Neural cell (in vitro differentiated cells): ENCODE measurements at regions not wholly inside any gene's neighbourhood (a gene's known extent, or its start where the extent isn't known, plus 50 kb on each side); places are given as distances from the start of the nearest gene placed in this dataset.
"Not testable (repeated sequence)": the region's sequence is repeated elsewhere in the genome, so short reads cannot be mapped to it uniquely, and the experiment has no call there.

Experiments
- H2AFZ ChIP-seq: fragments of 200-600, 300-800 bp; sonication (generic), shearing (Covaris generic); 2 replicates; pipeline ENCODE4 v1.6.0; 2014; ENCODE audit warnings: low read depth, mild to moderate bottlenecking, antibody characterized with exemption, low read length, moderate library complexity
- H3F3A ChIP-seq: fragments of 200-600 bp; shearing (Covaris generic); 2 replicates; pipeline ENCODE4 v1.6.1; 2016; ENCODE audit warnings: mild to moderate bottlenecking, moderate library complexity, mixed read lengths, antibody characterized with exemption, low read length; ENCODE audit not compliant: insufficient read depth, poor library complexity, severe bottlenecking
- H3K27ac ChIP-seq: fragments of 200-600, 300-800 bp; sonication (generic), shearing (Covaris generic); 2 replicates; pipeline ENCODE4 v1.5.1; 2014; ENCODE audit warnings: mild to moderate bottlenecking, low read length, moderate library complexity
- H3K27me3 ChIP-seq: fragments of 300-800, 200-600 bp; sonication (generic), shearing (Covaris generic); 2 replicates; pipeline ENCODE4 v1.6.0; 2014; ENCODE audit warnings: mild to moderate bottlenecking, low read depth, low read length, moderate library complexity; ENCODE audit not compliant: insufficient read depth
- H3K36me3 ChIP-seq: fragments of 300-800, 200-600 bp; sonication (generic), shearing (Covaris generic); 2 replicates; pipeline ENCODE4 v1.5.1; 2014; ENCODE audit warnings: mild to moderate bottlenecking, antibody characterized with exemption, low read length, moderate library complexity; ENCODE audit not compliant: insufficient read depth
- H3K4me2 ChIP-seq: fragments of 300-800, 200-600 bp; sonication (generic), shearing (Covaris generic); 2 replicates; pipeline ENCODE4 v1.6.0; 2014; ENCODE audit warnings: mild to moderate bottlenecking, low read length
- H3K4me3 ChIP-seq: fragments of 300-800, 200-600 bp; sonication (generic), shearing (Covaris generic); 2 replicates; pipeline ENCODE4 v1.5.1; 2014; ENCODE audit warnings: mild to moderate bottlenecking, low read length, moderate library complexity
- H3K79me2 ChIP-seq: fragments of 200-600 bp; shearing (Covaris generic); replicated peaks from 2 replicates; pipeline ENCODE4 v1.6.0; 2014; ENCODE audit warnings: mild to moderate bottlenecking, low read length, moderate library complexity; ENCODE audit not compliant: insufficient read depth
- H3K9ac ChIP-seq: fragments of 300-800, 200-600 bp; sonication (generic), shearing (Covaris generic); 2 replicates; pipeline ENCODE4 v1.6.1; 2016; ENCODE audit warnings: mild to moderate bottlenecking, low read length, mixed read lengths
- H3K9me2 ChIP-seq: fragments of 200-600 bp; shearing (Covaris generic); 2 replicates; pipeline ENCODE4 v1.6.1; 2016; ENCODE audit warnings: mild to moderate bottlenecking, low read length, mixed read lengths; ENCODE audit not compliant: insufficient read depth
- H3K9me3 ChIP-seq: fragments of 200-600, 300-800 bp; sonication (generic), shearing (Covaris generic); 2 replicates; pipeline ENCODE4 v1.6.1; 2016; ENCODE audit warnings: mild to moderate bottlenecking, mixed run types, low read length, moderate library complexity, mixed read lengths
- H4K20me1 ChIP-seq: fragments of 200-600 bp; shearing (Covaris generic); 2 replicates; pipeline ENCODE4 v1.6.1; 2016; ENCODE audit warnings: mild to moderate bottlenecking, mixed run types; ENCODE audit not compliant: insufficient read depth
- EP300 ChIP-seq: fragments of 450-650 bp; conservative IDR thresholded peaks from 2 replicates; pipeline ENCODE4 v1.6.1; 2014; ENCODE audit warnings: antibody characterized with exemption, mild to moderate bottlenecking, moderate library complexity; ENCODE audit not compliant: poor library complexity, severe bottlenecking
- EZH2 ChIP-seq: fragments of 200-600, 300-800 bp; shearing (Covaris generic), sonication (generic); IDR thresholded peaks from 2 replicates; pipeline ENCODE4 v1.6.1; 2014; ENCODE audit warnings: antibody characterized with exemption, low read length, borderline replicate concordance, mild to moderate bottlenecking; ENCODE audit not compliant: insufficient read depth, poor library complexity, severe bottlenecking
- MXI1 ChIP-seq: fragments of 450-650 bp; conservative IDR thresholded peaks from 2 replicates; pipeline ENCODE4 v1.6.1; 2014; ENCODE audit warnings: antibody characterized with exemption, mild to moderate bottlenecking; ENCODE audit not compliant: poor library complexity, severe bottlenecking
- POLR2AphosphoS5 ChIP-seq: IDR thresholded peaks from 2 replicates; pipeline ENCODE4 v1.6.1; 2012
- RAD21 ChIP-seq: fragments of 450-650 bp; conservative IDR thresholded peaks from 2 replicates; pipeline ENCODE4 v1.6.1; 2014; ENCODE audit warnings: antibody characterized with exemption, mild to moderate bottlenecking, moderate library complexity
- SMC3 ChIP-seq: fragments of 450-650 bp; conservative IDR thresholded peaks from 2 replicates; pipeline ENCODE4 v1.6.1; 2014; ENCODE audit warnings: antibody characterized with exemption, mild to moderate bottlenecking, moderate library complexity; ENCODE audit not compliant: poor library complexity
- TAF1 ChIP-seq: IDR thresholded peaks from 2 replicates; pipeline ENCODE4 v1.6.1; 2012; ENCODE audit warnings: low read depth
- TF ChIP-seq, protein P1 (sequence below): IDR thresholded peaks from 2 replicates; pipeline ENCODE4 v1.6.1; 2012; ENCODE audit warnings: borderline replicate concordance
- TF ChIP-seq, protein P2 (sequence below): fragments of 450-650 bp; IDR thresholded peaks from 2 replicates; pipeline ENCODE4 v1.5.1; 2014; ENCODE audit warnings: antibody characterized with exemption, mild to moderate bottlenecking, moderate library complexity; ENCODE audit not compliant: poor library complexity, severe bottlenecking

DNA sequence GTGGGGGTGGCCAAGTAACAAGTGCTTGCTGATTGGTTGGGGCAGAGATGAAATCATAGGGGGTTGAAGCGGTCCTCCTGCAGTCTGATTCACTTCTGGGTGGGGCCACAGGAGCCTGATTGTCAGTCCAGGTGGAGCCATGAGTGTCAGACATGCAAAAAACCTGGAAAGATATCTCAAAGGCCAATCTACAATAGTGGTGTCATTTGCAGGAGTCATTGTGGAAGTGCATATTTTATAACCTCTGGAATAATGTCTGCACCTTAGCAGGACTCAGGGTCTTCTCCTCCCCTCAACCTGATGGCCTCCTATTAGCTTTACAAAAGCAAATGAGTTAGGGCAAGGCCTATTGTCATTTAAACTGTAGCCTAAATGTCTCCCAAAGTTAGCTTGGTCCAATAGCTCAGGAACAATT lies 241.4 kb downstream of the NUAK1 start:
- Histone ChIP-seq H3K27me3 (no peaks in the 10 kb centered on the region), H3K79me2 (no peaks in the 10 kb centered on the region), H3K36me3 (no peaks in the 10 kb centered on the region), H2AFZ (no peak overlapping the region), H3K9ac (no peak overlapping the region), H3K9me3 (no peaks in the 10 kb centered on the region), H3K9me2 (no peaks in the 10 kb centered on the region), H3K4me2 (no peak overlapping the region), H4K20me1 (no peaks in the 10 kb centered on the region), H3K27ac (no peak overlapping the region), H3K4me3 (no peak overlapping the region), H3F3A (no peaks in the 10 kb centered on the region)
- TF ChIP-seq MXI1 (no peak), SMC3 (no peak), EP300 (no peak), EZH2 (no peak), RAD21 (no peak), POLR2AphosphoS5 (no peak), TAF1 (no peak)
- TF ChIP-seq, protein P1, sequence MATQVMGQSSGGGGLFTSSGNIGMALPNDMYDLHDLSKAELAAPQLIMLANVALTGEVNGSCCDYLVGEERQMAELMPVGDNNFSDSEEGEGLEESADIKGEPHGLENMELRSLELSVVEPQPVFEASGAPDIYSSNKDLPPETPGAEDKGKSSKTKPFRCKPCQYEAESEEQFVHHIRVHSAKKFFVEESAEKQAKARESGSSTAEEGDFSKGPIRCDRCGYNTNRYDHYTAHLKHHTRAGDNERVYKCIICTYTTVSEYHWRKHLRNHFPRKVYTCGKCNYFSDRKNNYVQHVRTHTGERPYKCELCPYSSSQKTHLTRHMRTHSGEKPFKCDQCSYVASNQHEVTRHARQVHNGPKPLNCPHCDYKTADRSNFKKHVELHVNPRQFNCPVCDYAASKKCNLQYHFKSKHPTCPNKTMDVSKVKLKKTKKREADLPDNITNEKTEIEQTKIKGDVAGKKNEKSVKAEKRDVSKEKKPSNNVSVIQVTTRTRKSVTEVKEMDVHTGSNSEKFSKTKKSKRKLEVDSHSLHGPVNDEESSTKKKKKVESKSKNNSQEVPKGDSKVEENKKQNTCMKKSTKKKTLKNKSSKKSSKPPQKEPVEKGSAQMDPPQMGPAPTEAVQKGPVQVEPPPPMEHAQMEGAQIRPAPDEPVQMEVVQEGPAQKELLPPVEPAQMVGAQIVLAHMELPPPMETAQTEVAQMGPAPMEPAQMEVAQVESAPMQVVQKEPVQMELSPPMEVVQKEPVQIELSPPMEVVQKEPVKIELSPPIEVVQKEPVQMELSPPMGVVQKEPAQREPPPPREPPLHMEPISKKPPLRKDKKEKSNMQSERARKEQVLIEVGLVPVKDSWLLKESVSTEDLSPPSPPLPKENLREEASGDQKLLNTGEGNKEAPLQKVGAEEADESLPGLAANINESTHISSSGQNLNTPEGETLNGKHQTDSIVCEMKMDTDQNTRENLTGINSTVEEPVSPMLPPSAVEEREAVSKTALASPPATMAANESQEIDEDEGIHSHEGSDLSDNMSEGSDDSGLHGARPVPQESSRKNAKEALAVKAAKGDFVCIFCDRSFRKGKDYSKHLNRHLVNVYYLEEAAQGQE = no peak

DNA sequence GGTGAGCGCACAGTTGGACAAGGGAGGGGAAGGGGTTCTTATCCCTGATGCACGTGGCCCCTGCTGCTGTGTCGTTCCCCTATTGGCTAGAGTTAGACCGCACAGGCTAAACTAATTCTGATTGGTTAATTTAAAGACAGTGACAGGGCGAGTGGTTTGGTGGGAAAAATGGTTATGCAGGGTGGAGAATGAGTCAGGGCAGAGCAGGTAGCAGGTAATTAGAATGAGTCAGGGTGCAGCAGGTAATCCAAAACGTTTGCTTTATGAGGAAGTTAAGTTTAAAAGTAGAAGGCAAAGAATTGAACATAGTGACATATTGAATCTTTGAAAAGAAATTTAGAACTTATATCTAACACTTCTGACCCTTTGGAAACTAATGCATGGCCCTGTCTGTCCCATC lies 240.5 kb downstream of the NUAK1 start:
- not testable (repeated sequence) for H3K9ac ChIP-seq, H2AFZ ChIP-seq, H4K20me1 ChIP-seq, H3K9me2 ChIP-seq, H3K4me3 ChIP-seq, H3K36me3 ChIP-seq, H3K27me3 ChIP-seq, H3F3A ChIP-seq, H3K27ac ChIP-seq, H3K9me3 ChIP-seq, H3K79me2 ChIP-seq, H3K4me2 ChIP-seq

DNA sequence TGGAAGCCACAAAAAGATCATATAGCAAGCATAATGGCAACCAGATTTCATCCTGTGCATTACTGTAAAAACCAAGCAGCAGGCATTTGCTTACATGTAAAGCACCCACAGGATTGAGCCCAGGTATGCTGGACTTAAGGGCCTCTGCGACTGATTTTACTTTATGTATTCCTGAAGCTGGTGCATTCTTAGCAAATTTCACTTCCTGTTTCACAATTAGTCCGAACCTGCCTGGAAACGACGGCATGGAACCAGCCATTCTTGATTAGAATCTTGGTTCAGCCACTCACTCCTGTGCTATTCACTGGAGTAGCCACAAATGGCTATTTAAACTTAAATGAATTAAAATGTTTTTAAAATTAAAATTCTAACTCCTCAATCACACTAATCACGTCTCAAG lies 239.2 kb downstream of the NUAK1 start:
- no peak overlapping the region for H2AFZ ChIP-seq

More for the DNA sequence above, 239.2 kb downstream of the NUAK1 start:
- Histone ChIP-seq H3K4me2 (no peak overlapping the region), H3K4me3 (no peak overlapping the region), H4K20me1 (no peaks in the 10 kb centered on the region), H3K27ac (no peak overlapping the region), H3F3A (no peaks in the 10 kb centered on the region), H3K9ac (no peak overlapping the region), H3K9me2 (no peaks in the 10 kb centered on the region), H3K27me3 (no peaks in the 10 kb centered on the region), H3K79me2 (no peaks in the 10 kb centered on the region), H3K36me3 (no peaks in the 10 kb centered on the region), H3K9me3 (no peaks in the 10 kb centered on the region)
- no peak for TF ChIP-seq SMC3
- no peak for TF ChIP-seq POLR2AphosphoS5
- no peak for TF ChIP-seq RAD21
- TF ChIP-seq, protein P2, sequence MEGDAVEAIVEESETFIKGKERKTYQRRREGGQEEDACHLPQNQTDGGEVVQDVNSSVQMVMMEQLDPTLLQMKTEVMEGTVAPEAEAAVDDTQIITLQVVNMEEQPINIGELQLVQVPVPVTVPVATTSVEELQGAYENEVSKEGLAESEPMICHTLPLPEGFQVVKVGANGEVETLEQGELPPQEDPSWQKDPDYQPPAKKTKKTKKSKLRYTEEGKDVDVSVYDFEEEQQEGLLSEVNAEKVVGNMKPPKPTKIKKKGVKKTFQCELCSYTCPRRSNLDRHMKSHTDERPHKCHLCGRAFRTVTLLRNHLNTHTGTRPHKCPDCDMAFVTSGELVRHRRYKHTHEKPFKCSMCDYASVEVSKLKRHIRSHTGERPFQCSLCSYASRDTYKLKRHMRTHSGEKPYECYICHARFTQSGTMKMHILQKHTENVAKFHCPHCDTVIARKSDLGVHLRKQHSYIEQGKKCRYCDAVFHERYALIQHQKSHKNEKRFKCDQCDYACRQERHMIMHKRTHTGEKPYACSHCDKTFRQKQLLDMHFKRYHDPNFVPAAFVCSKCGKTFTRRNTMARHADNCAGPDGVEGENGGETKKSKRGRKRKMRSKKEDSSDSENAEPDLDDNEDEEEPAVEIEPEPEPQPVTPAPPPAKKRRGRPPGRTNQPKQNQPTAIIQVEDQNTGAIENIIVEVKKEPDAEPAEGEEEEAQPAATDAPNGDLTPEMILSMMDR = no peak
- TF ChIP-seq TAF1 = no peak
- TF ChIP-seq, protein P1 = no peak
- TF ChIP-seq MXI1 = no peak
